BE2C (cell line): ENCODE measurements at regions not wholly inside any gene's neighbourhood (a gene's known extent, or its start where the extent isn't known, plus 50 kb on each side); places are given as distances from the start of the nearest gene placed in this dataset.

ENCODE experiments used
- DNase-seq: peaks from one replicate; pipeline ENCODE4 v3.0.0-alpha.2; 2020
- H3K27me3 ChIP-seq: fragments of 250-450 bp; sonication (Bioruptor Pico); 2 replicates; pipeline ENCODE4 v1.5.1; 2020; ENCODE audit warnings: mild to moderate bottlenecking
- H3K36me3 ChIP-seq: fragments of 250-450 bp; sonication (Bioruptor Pico); 2 replicates; pipeline ENCODE4 v1.5.1; 2020; ENCODE audit warnings: mild to moderate bottlenecking
- H3K4me1 ChIP-seq: fragments of 250-450 bp; sonication (Bioruptor Pico); 2 replicates; pipeline ENCODE4 v1.5.1; 2020
- H3K4me3 ChIP-seq: 2 replicates; pipeline ENCODE4 v1.5.1; 2011; ENCODE audit warnings: low read depth, low read length
- H3K9me3 ChIP-seq: fragments of 250-450 bp; sonication (Bioruptor Pico); 2 replicates; pipeline ENCODE4 v1.5.1; 2020
- CTCF ChIP-seq: IDR thresholded peaks from 2 replicates; pipeline ENCODE4 v1.5.1; 2012; ENCODE audit warnings: mild to moderate bottlenecking, low read depth, low read length

- Histone ChIP-seq H3K36me3 (no peaks in the 10 kb centered on the region), H3K4me3 (no peak overlapping the region), H3K27me3 (peaks cover 9% of the 10 kb centered on the region; the same call in 1 of the 2 replicates)
Observed at GRCh38 chr6:90778417-90779203, 191.7 kb upstream of the MAP3K7 start.

GRCh38 chr6:90770778-90771177, 183.9 kb upstream of the MAP3K7 start:
- no peaks in the 10 kb centered on the region for H3K4me1 ChIP-seq
- H3K4me3 ChIP-seq, result no peak overlapping the region
- no peaks in the 10 kb centered on the region for H3K9me3 ChIP-seq
- no peak for TF ChIP-seq CTCF
- no peaks in the 10 kb centered on the region for H3K36me3 ChIP-seq
- H3K27me3 ChIP-seq, result no peaks in the 10 kb centered on the region
- DNase-seq, result no peak

More at GRCh38 chr6:90778417-90779203, 191.7 kb upstream of the MAP3K7 start:
- no peaks in the 10 kb centered on the region for H3K4me1 ChIP-seq
- no peak for TF ChIP-seq CTCF
- no peak for DNase-seq
- H3K9me3 ChIP-seq, result no peaks in the 10 kb centered on the region

GRCh38 chr6:90765895-90766294, 179.0 kb upstream of the MAP3K7 start:
- no peaks in the 10 kb centered on the region for H3K9me3 ChIP-seq
- no peaks in the 10 kb centered on the region for H3K36me3 ChIP-seq
- H3K4me3 ChIP-seq, result no peak overlapping the region
- H3K27me3 ChIP-seq, result 0 out of 2 replicates have a peak, but pooled peaks cover 3% of the 10 kb centered on the region
- H3K4me1 ChIP-seq, result no peaks in the 10 kb centered on the region
- TF ChIP-seq CTCF, result no peak
- DNase-seq, result no peak

GRCh38 chr6:90765491-90765890, 178.6 kb upstream of the MAP3K7 start:
- H3K27me3 ChIP-seq, result 0 out of 2 replicates have a peak, but pooled peaks cover 3% of the 10 kb centered on the region
- no peaks in the 10 kb centered on the region for H3K36me3 ChIP-seq
- no peak for TF ChIP-seq CTCF
- H3K4me1 ChIP-seq, result no peaks in the 10 kb centered on the region
- DNase-seq, result no peak
- H3K4me3 ChIP-seq, result no peak overlapping the region
- H3K9me3 ChIP-seq, result no peaks in the 10 kb centered on the region

- TF ChIP-seq CTCF, result no peak
- Histone ChIP-seq H3K4me1 (no peaks in the 10 kb centered on the region), H3K27me3 (peaks cover 6% of the 10 kb centered on the region; the same call in 1 of the 2 replicates), H3K4me3 (no peak overlapping the region), H3K36me3 (no peaks in the 10 kb centered on the region), H3K9me3 (no peaks in the 10 kb centered on the region)
- no peak for DNase-seq
Observed at GRCh38 chr6:90764001-90764400, 177.1 kb upstream of the MAP3K7 start.

- no peak for TF ChIP-seq CTCF
- Histone ChIP-seq H3K4me3 (no peak overlapping the region), H3K9me3 (no peaks in the 10 kb centered on the region), H3K4me1 (no peaks in the 10 kb centered on the region), H3K27me3 (peaks cover 6% of the 10 kb centered on the region; the same call in 1 of the 2 replicates), H3K36me3 (no peaks in the 10 kb centered on the region)
- DNase-seq, result no peak
Observed at GRCh38 chr6:90759664-90760063, 172.8 kb upstream of the MAP3K7 start.
